CD4-positive, alpha-beta T cell (primary cell): ENCODE measurements at regions not wholly inside any gene's neighbourhood (a gene's known extent, or its start where the extent isn't known, plus 50 kb on each side); places are given as distances from the start of the nearest gene placed in this dataset.

Experiments
- ATAC-seq: fragments of 200-7000 bp; cut with Tn5 transposase; one replicate; pipeline ENCODE4 v1.10.0; 2022; ENCODE audit warnings: mild to moderate bottlenecking; ENCODE audit not compliant: poor library complexity
- CTCF ChIA-PET: fragments of 350-600 bp; sonication (Branson Sonifier 250); formaldehyde crosslinking; loops from one replicate; lab custom pipeline; 2021; ENCODE audit warnings: antibody characterized with exemption, inconsistent platforms; lab: Charles Lee
- POLR2A ChIA-PET: fragments of 350-600 bp; sonication (Branson Sonifier 250); formaldehyde crosslinking; loops from one replicate; lab custom pipeline; 2021; ENCODE audit warnings: antibody characterized with exemption, inconsistent platforms; lab: Charles Lee
- DNase-seq, 14 experiments: peaks; one replicate each; pipeline ENCODE4 v3.0.0-alpha.2; 2013 to 2020; ENCODE audit warnings: mixed read lengths in 2 of 14
- H3K27ac ChIP-seq, 2 donors: one replicate each; pipeline versions ENCODE4 v1.5.1 to v1.7.0; 2013; ENCODE audit warnings: low read length in 2 of 2, low read depth in 1 of 2, mild to moderate bottlenecking in 1 of 2
- H3K27me3 ChIP-seq, 2 experiments: 1 replicate in 1 of 2; 2 replicates in 1 of 2; pipeline versions ENCODE4 v1.6.1 to v1.7.0; 2013; ENCODE audit warnings: low read length in 2 of 2, control low read depth in 1 of 2, mild to moderate bottlenecking in 1 of 2, moderate library complexity in 1 of 2; ENCODE audit not compliant: insufficient read depth in 2 of 2, control insufficient read depth in 1 of 2
- H3K36me3 ChIP-seq: one replicate; pipeline ENCODE4 v1.6.1; 2013; ENCODE audit warnings: low read length, control low read depth; ENCODE audit not compliant: insufficient read depth
- H3K4me1 ChIP-seq: one replicate; pipeline ENCODE4 v1.6.1; 2013; ENCODE audit warnings: low read length, control low read depth; ENCODE audit not compliant: insufficient read depth
- H3K4me3 ChIP-seq: one replicate; pipeline ENCODE4 v1.5.1; 2013; ENCODE audit warnings: mild to moderate bottlenecking, low read length, moderate library complexity
- H3K9me3 ChIP-seq, 2 experiments: 1 replicate in 1 of 2; 2 replicates in 1 of 2; pipeline versions ENCODE4 v1.6.1 to v1.7.0; 2013; ENCODE audit warnings: low read length in 2 of 2, mild to moderate bottlenecking in 2 of 2, control low read depth in 1 of 2, moderate library complexity in 1 of 2; ENCODE audit not compliant: control insufficient read depth in 1 of 2, insufficient read depth in 1 of 2
- H3K27ac Mint-ChIP-seq: one replicate; pipeline ENCODE4 v1.8.0; 2020; ENCODE audit warnings: mixed read lengths
- H3K27me3 Mint-ChIP-seq: one replicate; pipeline ENCODE4 v1.8.0; 2021; ENCODE audit warnings: mixed read lengths
- H3K36me3 Mint-ChIP-seq: one replicate; pipeline ENCODE4 v1.8.0; 2021; ENCODE audit warnings: low read depth, mixed read lengths
- H3K4me1 Mint-ChIP-seq: one replicate; pipeline ENCODE4 v1.8.0; 2021; ENCODE audit warnings: low read depth, mixed read lengths
- H3K4me3 Mint-ChIP-seq: one replicate; pipeline ENCODE4 v1.8.0; 2020; ENCODE audit warnings: mild to moderate bottlenecking, mixed read lengths
- H3K9me3 Mint-ChIP-seq: one replicate; pipeline ENCODE4 v1.8.0; 2020; ENCODE audit warnings: mixed read lengths
- intact Hi-C, 2 experiments: fragments of 100-400 bp; cut with DNase I in 1 of 2; cut with micrococcal nuclease in 1 of 2; formaldehyde crosslinking; loops; one replicate each; pipeline versions ENCODE4 v1.15.1 to v1.9.0; 2023 to 2025; cut with DNase I, micrococcal nuclease
- TF ChIP-seq, protein P1 (sequence below): fragments of 200-600 bp; IDR thresholded peaks from one replicate; pipeline ENCODE4 v1.8.0; 2022; ENCODE audit warnings: antibody characterized with exemption, mild to moderate bottlenecking

DNA sequence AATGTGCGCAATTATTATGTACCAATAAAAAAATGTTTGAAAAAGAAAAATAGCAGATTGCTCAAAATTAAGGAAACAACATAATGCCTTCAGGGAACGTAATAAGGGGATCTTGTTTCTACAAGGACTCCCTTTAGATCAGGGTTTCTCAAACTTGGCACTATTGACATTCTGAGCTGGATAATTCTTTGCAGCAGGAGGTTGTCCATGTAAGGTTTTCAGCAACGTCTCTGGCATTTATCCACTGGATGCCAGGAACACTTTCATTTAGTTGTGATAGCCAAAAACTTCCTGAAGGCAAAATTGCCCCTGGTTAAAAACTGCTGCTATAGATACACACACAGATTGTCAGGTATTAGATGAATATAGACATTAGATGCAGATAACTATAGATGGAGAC, 666.7 kb upstream of the ADAMTS5 start:
- no peaks in the 10 kb centered on the region for H3K27me3 Mint-ChIP-seq
- Histone ChIP-seq H3K36me3 (no peaks in the 10 kb centered on the region), H3K4me3 (no peak overlapping the region), H3K27ac (no peak overlapping the region), H3K27me3 (no peaks in the 10 kb centered on the region), H3K4me1 (no peaks in the 10 kb centered on the region), H3K9me3 (peaks cover 0 to 5% of the 10 kb centered on the region in 2 experiments)
- DNase-seq: no peak
- no peak for ATAC-seq
- no peak overlapping the region for H3K4me3 Mint-ChIP-seq
- POLR2A ChIA-PET: no interaction called here
- H3K4me1 Mint-ChIP-seq: no peaks in the 10 kb centered on the region
- intact Hi-C loops: no loop called here
- no peak overlapping the region for H3K27ac Mint-ChIP-seq
- peaks cover 6% of the 10 kb centered on the region for H3K9me3 Mint-ChIP-seq
- TF ChIP-seq, protein P1, sequence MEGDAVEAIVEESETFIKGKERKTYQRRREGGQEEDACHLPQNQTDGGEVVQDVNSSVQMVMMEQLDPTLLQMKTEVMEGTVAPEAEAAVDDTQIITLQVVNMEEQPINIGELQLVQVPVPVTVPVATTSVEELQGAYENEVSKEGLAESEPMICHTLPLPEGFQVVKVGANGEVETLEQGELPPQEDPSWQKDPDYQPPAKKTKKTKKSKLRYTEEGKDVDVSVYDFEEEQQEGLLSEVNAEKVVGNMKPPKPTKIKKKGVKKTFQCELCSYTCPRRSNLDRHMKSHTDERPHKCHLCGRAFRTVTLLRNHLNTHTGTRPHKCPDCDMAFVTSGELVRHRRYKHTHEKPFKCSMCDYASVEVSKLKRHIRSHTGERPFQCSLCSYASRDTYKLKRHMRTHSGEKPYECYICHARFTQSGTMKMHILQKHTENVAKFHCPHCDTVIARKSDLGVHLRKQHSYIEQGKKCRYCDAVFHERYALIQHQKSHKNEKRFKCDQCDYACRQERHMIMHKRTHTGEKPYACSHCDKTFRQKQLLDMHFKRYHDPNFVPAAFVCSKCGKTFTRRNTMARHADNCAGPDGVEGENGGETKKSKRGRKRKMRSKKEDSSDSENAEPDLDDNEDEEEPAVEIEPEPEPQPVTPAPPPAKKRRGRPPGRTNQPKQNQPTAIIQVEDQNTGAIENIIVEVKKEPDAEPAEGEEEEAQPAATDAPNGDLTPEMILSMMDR: no peak
- no peaks in the 10 kb centered on the region for H3K36me3 Mint-ChIP-seq
- CTCF ChIA-PET: no interaction called here

DNA sequence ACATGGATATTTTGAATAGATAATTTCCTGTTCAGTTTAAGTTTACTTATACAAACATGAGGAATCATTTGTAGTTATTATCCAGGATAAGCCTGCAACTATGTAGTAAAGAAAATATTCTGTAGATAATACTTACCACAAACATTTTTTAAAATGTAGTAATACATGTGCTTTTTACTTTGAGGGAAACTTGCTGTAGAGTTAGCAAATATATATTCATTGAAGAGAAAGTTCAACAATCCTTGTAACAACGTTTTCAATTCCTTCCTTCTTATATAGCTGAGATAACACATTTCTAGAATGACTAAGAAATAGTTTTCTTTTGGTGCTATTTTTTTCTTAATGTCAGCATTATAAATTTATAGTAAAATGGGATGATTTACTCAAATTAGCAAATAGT, 664.6 kb upstream of the ADAMTS5 start:
- ChIA-PET POLR2A (no interaction called here), CTCF (no interaction called here)
- Histone ChIP-seq H3K4me3 (no peak overlapping the region), H3K4me1 (no peaks in the 10 kb centered on the region), H3K36me3 (no peaks in the 10 kb centered on the region), H3K27me3 (no peaks in the 10 kb centered on the region), H3K9me3 (peaks cover 0 to 5% of the 10 kb centered on the region in 2 experiments), H3K27ac (no peak overlapping the region)
- Mint-ChIP-seq H3K27me3 (no peaks in the 10 kb centered on the region), H3K4me3 (no peak overlapping the region), H3K9me3 (peaks cover 4% of the 10 kb centered on the region), H3K36me3 (no peaks in the 10 kb centered on the region), H3K27ac (no peak overlapping the region), H3K4me1 (no peaks in the 10 kb centered on the region)
- TF ChIP-seq, protein P1: no peak
- DNase-seq: no peak
- intact Hi-C loops: no loop called here
- ATAC-seq: no peak

DNA sequence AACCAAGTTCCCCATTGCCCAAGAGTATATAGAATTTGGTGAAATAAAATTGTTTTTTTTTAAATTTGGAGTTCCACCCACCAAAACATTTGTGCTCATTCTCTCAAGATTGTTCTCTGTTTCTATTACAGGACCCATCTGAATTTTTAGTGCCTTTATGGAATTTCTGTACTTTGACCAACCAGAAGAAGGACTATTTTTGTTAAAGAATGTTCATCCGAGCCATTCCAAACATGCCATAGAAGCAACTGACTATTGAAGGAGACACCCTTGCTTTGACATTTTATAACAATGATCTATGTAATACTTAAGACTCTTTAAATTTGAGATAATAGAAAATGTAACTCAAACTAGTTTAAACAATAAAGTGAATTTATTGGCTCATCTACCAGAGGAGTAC, 655.7 kb upstream of the ADAMTS5 start:
- H3K4me1 Mint-ChIP-seq: no peaks in the 10 kb centered on the region
- Histone ChIP-seq H3K27me3 (no peaks in the 10 kb centered on the region), H3K4me3 (no peak overlapping the region), H3K36me3 (no peaks in the 10 kb centered on the region), H3K27ac (no peak overlapping the region), H3K4me1 (no peaks in the 10 kb centered on the region), H3K9me3 (peaks cover 0 to 3% of the 10 kb centered on the region in 2 experiments)
- H3K9me3 Mint-ChIP-seq: peaks cover 12% of the 10 kb centered on the region
- CTCF ChIA-PET: no interaction called here
- H3K27ac Mint-ChIP-seq: no peak overlapping the region
- intact Hi-C loops: no loop called here
- TF ChIP-seq, protein P1: no peak
- H3K36me3 Mint-ChIP-seq: no peaks in the 10 kb centered on the region
- POLR2A ChIA-PET: no interaction called here
- no peak overlapping the region for H3K4me3 Mint-ChIP-seq
- H3K27me3 Mint-ChIP-seq: no peaks in the 10 kb centered on the region
- no peak for ATAC-seq
- DNase-seq: no peak
